ENCODE measurements at regions not wholly inside any gene's neighbourhood (a gene's known extent, or its start where the extent isn't known, plus 50 kb on each side); places are given as distances from the start of the nearest gene placed in this dataset.

DNA sequence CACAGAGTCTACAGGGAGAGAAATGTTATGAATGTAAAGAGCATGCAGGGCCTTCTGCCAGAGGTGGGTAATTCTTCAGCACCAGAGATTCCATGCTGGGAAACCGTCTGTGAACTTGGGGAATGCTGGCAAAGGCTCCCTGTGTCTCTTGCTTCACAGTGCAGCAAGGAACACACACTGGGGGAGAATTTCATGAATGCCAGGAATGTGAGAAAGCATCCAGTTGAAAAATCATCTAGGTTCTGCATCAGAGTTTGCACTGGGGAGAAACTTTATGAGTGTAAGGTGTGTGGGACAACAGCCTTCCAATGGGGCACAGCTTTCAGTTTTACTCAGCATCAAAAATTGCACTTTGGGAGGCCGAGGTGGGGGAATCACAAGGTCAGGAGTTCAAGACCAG lies 224.3 kb upstream of the IGFBP3 start:
- no peak for DNase-seq

DNA sequence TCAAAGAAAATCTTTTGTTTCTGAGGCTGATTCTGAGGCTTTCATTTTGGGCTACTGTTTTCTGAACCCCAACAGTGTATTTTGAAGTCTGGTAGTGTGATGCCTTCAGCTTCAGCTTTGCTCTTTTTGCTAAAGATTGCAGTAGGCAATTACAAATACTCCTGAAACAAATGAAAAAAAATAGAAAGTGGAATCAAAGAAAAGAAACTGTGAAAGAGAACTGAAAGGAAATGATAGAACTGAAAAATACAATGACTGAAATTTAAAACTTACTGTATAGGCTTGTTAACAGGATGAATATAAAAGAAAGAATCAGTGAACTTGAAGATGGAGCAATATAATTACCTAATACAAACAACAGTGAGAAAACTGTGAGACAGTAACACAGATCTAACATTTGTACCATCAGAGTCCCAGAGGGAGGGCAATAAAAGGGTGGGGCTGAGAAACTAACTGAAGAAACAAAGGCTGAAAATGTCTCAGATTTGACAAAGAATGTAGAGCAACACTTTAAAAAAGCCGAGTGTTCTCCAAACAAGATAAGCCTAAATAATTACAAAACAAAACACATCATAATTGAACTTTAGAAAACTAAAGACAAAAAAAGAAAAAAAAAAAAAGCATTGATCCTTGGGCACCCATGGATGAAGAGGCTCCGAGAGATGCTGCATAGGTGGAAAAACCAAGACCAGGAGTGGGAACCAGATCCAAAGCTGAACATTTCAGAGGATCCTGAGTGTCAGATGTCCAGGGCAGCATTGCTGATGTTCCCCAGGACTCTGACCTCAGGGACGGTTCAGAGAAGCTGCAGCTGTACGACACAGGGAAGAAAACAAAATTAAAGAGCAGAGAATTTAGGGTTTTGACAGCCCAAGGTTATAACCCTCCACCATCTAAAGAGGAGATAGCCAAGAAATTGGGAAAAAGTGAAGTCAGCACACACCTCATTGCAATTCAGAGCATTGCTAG lies 223.2 kb upstream of the IGFBP3 start:
- no peak for DNase-seq

- DNase-seq, result no peak
Measured at GRCh38 chr7:46143421-46143820, 222.3 kb upstream of the IGFBP3 start.

DNA sequence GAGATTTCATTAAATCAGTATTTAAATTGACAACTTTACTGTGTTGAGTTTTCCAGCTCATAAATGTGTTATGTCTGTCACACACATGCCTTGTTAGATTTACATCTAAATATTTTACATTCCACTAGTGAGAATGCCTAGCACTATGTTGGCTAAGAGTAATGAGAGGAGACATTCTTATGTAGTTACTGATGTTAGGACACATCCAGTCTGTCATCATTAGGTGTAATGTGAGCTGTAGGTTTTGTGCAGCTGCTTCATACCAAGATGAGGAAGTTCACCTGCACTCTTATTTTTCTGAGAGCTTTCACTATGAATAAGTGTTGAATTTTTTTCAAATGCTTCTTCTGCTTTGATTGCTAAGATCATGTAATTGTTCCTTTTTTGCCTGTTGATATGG lies 218.0 kb upstream of the IGFBP3 start:
- DNase-seq, result no peak

GRCh38 chr7:46137725-46138124 lies 216.7 kb upstream of the IGFBP3 start:
- DNase-seq, result no peak

GRCh38 chr7:46135557-46135956 lies 214.5 kb upstream of the IGFBP3 start:
- DNase-seq, result no peak

- DNase-seq, result no peak
Measured at GRCh38 chr7:46134795-46135194, 213.7 kb upstream of the IGFBP3 start.

DNA sequence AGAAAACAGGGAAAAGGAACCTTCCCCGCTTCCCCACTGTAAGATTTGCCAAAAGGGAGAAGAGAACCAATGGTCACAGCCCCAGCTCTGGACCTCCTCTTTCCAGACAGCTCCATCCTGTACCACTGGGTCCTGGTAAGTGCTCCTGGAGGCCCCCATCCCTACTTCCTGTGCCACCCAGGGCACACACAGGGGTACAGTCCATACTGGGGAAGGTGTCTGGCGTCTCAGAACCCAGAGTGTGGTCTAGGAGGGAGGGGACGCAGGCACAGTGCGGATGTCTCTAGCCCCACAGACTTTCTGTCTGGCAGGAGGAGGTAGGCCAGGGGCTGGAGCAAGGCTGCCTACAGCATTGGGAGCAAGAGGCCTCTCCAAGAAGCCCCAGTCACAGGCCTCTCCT lies 213.3 kb upstream of the IGFBP3 start:
- no peak for DNase-seq

- DNase-seq, result no peak
Measured at GRCh38 chr7:46133751-46134150, 212.7 kb upstream of the IGFBP3 start.

- DNase-seq, result no peak
Measured at GRCh38 chr7:46133072-46133471, 212.0 kb upstream of the IGFBP3 start.

DNA sequence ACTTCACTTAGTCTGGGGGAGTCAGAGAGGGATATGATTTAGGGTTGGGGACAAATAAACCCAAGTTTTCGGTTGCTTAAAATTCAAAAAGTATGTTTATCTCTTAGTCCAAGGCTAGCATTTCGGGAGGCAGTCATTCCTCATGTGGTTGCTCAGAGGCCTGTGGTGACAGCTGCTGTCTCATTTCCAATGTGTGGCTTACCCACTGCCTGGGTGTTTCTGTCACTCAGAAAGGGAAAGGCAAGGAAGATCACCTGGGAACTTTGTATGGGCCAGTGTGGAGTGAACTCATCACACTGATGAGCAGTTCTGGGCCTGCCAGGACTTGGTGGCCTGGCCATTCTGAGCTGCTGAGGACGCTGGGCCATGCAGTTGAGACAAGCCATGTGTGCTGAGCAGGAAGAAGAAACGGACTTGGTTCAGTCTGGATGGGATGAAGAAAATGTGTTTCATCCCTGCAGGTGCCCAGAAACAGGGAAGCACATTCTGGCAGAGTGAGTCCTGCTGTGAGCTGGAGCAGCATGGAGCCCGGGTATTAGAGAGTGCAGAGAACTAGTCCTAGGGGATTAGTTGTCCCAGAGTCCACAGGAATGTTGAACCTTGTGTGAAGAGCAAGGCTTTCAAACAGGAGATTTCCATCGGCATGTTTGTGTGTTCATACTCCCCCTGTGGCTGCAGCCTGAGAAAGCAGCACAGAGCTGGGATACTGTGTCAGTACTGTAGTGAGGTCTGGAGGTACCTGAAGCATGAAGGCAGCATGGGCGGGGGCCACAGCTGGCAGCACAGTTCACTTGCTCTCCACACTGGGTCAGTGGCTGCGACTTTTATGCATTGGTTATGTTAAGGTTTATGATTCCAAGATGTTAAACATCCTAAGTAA lies 211.1 kb upstream of the IGFBP3 start:
- no peak for DNase-seq

DNA sequence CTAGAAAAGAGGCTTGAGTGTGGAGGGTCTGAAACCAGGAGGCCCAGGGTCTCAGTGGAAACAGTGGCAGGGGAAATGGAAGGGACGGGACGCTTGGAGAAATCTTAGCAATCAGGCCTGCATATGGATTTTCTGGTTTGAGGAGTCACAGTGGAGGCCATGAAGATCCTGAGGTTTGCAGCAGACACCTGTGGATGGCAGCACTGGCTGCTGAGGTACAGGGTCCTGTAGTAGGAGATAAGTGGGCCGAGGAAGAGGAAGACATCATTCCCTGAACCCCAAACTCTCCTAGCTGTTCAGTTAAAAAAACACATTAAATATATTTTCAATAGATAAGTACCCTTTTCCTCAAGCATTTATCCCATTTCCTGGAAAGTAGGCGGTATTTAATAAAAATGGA lies 208.8 kb upstream of the IGFBP3 start:
- no peak for DNase-seq

- DNase-seq, result no peak
Measured at GRCh38 chr7:46127814-46128213, 206.7 kb upstream of the IGFBP3 start.

DNA sequence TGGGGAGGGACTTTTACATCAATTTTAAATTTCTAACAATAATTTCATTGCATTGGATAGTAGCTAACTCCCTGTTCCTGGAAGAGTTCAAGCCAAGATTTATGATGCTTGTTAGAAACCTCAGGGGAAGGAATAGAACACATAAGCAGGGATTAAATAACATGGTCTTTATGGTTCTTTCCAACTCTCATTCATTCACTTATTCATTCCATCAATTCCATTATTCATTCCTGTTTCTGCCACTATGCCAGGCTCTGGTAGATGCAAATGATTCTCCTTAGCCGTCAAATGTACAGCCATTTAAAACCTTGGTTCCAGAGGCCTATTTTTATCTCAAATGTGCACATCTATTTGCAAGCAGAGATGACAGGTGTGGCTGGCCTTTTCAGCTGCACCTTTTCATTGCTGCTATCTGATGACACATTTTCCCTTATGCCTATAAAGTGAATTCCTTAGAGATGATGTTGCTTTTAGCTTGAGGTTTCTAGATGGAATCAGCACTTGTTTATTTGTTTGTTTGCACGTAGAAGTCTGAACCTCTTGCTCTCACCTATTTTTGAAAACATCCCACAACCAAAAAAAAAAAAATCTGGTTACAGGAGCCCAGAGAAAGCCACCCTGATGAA lies 205.7 kb upstream of the IGFBP3 start:
- DNase-seq, result no peak

- DNase-seq, result no peak
Measured at GRCh38 chr7:46123756-46124343, 202.8 kb upstream of the IGFBP3 start.

DNA sequence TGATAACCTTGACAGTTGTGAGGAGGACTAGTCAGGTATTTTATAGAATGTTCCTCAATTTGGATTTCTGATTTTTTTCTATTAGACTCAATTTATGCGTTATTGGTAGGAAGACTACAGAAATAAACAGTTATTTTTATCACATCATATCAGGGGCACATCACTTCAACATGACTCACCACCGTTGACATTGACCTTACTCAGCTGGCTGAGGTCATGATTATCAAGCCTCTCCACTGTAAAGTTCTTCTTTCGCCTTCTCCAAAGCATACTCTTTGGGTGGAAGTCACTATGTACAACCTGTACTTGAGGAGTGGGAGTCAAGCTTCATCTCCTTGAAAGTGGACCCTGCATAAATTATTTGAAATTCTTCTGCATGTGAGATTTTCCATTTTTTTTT lies 194.3 kb upstream of the IGFBP3 start:
- DNase-seq, result no peak

- DNase-seq, result no peak
Measured at GRCh38 chr7:46109437-46109836, 188.4 kb upstream of the IGFBP3 start.

DNA sequence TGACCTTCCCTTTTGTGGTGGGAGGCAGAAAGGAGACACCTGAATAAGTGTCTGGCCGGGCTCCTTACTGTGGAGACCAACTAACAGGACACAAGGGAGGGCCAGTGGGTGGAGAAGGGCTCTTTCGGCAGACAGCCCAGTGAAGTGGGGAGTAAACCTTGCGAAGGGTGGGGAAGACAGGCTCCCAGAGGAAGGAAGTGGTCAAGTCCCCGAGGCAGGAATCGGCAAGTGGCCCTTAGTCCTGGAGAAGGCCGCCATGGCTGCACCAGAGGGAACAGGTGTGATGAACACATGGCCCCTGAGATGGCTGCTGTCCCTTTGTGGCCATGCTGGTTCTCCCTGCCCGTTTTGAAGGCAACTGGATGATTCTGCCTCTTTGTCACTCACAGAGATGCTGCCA lies 187.2 kb upstream of the IGFBP3 start:
- DNase-seq, result no peak

DNA sequence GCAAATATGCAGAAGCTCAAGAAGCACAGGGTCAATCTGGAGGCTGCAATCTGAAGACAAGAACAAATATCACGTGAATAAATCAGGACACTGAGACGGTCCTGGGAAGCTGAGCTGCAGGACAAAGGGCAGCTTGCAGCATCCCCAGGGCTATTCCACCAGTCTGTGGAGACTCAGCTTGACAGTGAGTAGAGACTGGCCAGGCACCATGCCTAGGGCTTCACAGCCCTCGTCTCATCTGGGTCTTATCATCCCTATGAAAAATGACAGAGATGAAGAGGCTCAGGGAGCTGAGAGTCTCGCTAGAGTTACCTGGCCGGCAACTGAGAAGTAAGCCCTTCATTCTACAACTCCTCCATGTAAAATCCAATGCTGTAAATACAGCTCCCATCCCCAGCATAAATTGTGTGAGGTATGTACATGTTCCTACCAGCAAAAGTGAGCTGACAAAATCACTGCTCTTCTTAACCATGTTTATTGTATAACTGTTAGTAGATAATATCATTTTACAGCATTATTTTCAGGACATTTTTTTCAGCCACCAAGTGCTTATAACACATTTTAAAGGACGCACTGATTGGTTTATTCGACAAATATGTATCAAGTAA lies 186.6 kb upstream of the IGFBP3 start:
- no peak for DNase-seq

DNA sequence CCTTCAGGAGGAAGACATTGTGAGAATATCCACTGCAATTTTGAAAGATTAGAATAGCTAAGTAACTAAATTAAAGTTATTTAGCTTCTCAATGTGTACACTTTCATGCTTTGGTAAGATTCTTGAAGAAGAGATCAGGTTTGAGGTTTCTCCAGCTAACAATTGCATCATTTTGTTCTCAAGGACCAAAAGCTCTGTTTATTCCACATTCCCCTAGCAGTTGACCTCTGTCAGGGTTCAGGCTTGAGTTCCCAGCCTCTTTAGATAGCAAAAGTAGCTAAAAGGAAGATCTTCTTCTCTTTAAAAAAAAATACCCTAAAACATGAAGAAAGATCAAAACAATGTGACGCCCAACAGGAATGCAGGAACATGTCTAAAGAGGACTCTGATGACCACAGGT lies 179.4 kb upstream of the IGFBP3 start:
- no peak for DNase-seq

- DNase-seq, result no peak
Measured at GRCh38 chr7:46099076-46099475, 178.0 kb upstream of the IGFBP3 start.

DNA sequence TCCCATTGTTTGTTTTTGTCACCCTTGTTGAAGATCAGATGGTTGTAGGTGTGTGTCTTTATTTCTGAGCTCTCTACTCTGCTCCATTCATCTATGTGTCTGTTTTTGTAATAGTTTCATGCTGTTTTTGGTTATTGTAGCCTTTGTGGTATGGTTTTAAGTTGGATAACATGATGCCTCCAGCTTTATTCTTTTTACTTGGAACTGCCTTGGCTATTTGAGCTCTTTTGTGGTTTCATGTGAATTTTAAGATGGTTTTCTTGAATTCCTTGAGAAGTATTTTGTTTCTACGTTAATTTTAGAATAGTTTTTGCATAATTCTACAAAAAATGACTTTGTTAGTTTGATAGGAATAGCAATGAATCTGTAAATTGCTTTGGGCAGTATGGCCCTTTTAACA lies 170.0 kb upstream of the IGFBP3 start:
- no peak for DNase-seq

GRCh38 chr7:46089281-46089680 lies 168.2 kb upstream of the IGFBP3 start:
- no peak for DNase-seq
